ENCODE measurements at regions not wholly inside any gene's neighbourhood (a gene's known extent, or its start where the extent isn't known, plus 50 kb on each side); places are given as distances from the start of the nearest gene placed in this dataset.

DNA sequence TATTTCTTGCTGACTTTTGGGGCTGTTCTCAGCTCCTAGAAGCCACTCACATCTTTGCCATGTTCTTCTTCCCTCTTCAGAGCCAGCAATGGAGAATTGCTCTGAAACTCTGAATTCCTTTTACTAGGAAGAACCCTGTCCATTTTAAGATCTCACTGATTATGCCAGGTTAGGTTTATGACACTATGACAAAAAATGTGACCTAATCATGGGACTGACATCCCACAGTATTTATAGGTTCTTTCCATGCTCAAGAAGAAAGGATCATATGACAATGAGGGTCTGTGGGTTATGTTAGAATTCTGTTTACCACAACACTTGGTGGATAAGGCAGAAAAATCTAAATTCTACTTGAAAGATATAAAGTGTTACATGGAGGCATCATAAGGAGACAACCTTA is 263.3 kb upstream of the CITED2 start:
- TF ChIP-seq CTCF (IDR thresholded peaks at IDR 0.05; ENCODE audit: poor library complexity) (no peak), EZH2 (IDR thresholded peaks at IDR 0.05; ENCODE audit: borderline replicate concordance) (no peak)

All from hepatocyte (in vitro differentiated cells).